HG02623 (cell line): ENCODE measurements at regions not wholly inside any gene's neighbourhood (a gene's known extent, or its start where the extent isn't known, plus 50 kb on each side); places are given as distances from the start of the nearest gene placed in this dataset.
"Not testable (repeated sequence)": the region's sequence is repeated elsewhere in the genome, so short reads cannot be mapped to it uniquely, and the experiment has no call there.

Experiments
- ATAC-seq: cut with Tn5 transposase; IDR thresholded peaks from one replicate; pipeline ENCODE4 v1.9.1; 2021; ENCODE audit warnings: moderate library complexity; ENCODE audit not compliant: unreplicated experiment

DNA sequence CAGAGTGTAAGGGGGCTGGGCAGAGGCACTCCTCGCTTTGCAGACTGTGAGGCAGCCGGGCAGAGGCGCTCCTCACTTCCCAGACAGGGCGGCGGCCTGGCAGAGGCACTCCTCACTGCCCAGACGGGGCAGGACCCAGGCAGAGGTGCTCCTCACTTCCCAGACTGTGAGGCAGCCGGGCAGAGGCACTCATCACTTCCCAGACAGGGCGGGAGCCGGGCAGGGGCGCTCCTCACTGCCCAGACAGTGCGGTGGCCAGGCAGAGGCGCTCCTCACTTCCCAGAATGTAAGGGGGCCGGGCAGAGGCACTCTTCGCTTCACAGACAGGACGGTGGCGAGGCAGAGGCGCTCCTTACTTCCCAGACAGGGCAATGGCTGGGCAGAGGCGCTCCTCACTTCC, 442.5 kb downstream of the SPATA31D1 start:
- no peak for ATAC-seq

DNA sequence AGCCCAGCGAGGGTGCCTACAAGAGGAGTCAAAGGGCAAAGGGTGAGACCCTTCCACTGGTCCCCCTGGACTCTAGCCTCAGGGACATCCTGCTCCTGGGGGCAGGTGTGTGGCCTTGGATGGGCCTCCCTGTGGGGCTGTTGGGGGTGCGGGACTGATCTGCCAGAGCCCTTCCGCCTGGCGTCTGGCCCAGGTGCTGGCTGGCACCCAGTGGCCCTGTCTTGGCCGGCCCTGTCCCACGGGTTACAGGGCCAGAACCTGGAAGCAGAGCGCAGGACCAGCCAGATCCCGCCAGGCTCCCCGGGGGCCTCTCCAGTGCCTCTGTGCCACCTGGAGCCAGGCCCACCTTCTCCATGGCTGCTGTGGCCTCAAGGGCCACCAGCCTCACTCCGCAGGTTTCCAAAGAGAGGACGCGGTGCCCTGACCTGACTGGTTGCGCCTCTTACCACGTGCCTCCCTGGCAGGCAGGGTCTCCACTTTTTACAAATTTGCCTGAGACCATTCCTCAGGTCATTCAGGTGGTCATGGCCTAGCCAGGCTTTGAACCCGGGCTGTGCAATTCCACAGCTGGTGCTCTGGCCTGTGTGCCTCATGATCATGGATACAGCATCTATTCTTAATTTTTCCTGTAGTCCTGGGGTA, 444.8 kb downstream of the SPATA31D1 start:
- not testable (repeated sequence) for ATAC-seq

DNA sequence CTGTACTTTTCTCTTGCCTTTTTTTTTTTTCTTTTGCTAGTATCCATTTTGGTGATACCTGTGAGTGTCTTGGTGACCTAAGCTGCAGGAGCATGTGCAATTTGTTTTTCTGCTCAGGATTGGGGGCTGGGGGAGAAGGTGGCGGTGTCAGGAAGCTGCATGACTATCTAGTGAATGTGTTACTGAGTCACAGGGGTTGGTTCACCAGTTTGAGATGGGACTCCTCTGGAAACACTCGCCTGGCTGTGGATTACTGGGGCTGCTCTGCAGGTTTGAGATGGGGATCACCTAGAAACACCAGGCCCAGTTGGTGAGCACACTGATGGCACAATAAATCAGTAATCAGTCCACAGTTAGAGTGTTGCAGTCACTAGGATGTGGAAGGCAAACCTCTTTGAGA, 447.9 kb downstream of the SPATA31D1 start:
- no peak for ATAC-seq

DNA sequence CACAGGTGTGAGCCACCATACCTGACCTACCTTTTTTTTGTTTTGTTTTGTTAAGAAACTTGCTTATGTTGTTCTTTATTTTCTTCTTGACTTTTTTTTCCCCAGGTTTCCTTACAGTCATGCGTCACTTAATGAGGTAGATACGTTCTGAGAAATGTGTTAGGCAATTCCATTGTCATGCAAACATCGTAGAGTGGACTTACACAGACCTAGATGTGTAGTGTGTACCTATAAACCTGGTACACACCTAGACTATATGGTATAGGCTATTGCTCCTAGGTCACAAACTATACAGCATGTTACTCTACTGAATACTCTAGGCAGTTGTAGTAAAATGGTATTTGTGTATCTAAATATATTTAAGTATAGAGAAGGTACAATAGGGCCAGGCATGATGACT, 448.6 kb downstream of the SPATA31D1 start:
- ATAC-seq, result not testable (repeated sequence)

DNA sequence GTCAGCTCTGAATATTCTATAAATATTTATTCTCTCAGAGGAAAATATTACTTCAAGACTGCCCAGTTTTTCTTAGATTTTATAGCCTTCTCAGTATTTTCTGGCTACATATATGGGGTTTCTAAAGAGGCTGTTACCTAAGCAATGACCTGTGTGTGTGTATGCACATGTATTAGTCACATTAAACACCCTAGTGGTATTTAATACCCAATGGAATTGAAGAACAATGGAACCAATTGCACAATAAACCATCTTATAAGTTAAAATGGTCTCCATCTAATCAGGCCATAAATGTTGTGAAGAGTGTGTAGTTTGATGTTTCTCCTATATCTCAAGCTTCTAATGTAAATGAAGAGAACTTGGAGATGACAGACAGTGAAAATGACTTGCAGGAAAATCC, 450.0 kb downstream of the SPATA31D1 start:
- ATAC-seq, result no peak

DNA sequence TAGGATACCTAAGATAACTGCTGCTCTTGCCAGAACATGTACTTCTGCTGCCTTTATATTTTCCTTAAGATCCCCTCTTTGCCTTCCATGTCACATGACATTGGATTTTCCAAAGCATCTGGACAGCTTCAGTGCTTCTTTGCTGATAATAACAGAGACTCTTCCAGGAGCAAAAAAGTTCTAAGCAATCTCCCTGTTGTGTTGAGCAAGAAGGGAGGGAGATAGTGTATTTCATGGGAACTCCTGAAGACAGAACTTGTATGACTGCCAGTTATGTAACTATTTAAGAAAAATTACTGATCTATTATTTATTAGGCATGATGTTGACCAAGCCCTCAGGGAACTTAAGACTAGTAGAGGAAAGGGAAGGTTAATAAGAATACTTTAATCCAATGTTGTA, 454.7 kb downstream of the SPATA31D1 start:
- ATAC-seq, result no peak

DNA sequence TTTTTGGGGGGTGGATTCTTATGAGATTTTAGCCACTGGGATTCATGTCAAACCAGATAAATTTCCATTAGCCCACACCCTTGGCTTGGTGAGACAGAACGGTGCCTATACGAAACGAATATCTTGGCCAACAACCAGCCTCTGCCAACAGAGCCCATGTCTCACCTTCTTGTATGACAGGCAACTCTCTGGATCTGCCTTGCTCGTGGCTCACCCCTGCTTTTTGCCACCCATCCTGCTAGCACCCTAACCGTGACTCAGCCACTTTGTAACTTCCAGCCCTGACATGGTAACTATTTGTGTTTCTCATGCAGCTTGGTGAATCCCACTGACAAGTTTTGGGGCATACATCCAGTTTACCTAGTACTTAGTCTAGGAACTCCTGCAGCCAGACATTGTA, 457.0 kb downstream of the SPATA31D1 start:
- no peak for ATAC-seq

DNA sequence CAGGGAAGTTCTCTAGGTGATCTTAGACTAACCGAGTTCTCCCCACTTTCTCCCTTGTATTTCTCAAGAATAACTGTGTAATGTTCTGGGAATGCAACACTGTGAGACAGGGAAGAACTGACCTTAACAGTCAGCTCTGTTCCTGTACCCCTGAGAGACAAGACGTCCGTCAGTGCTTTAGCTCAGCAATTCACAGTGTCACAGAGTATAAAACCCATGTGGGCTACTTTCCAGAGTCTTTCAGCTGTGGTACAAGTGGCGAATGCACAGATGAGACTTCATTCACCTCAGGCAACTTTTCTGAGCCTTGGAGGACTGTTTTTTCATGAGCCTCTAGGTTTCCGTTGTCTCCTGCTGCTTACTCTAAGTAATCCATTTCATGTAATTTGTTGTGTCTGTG, 458.8 kb downstream of the SPATA31D1 start:
- no peak for ATAC-seq

DNA sequence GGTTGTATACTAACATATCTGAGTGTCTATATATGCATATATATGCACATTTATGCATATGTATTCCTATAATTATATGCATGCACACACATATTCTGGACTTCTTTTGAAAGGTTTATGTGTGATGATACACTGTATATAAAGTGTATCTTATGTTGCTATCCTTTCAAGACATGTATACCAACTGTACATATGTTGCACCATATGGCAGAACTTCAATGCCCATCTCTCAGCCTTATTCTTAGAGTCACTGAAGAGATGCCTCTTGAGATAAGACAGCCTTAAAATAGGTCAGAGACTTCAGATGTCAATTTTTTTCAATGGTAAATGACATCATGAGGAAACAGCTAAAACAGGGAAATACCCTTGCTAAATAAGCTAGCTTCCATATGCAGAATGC, 461.4 kb downstream of the SPATA31D1 start:
- no peak for ATAC-seq

DNA sequence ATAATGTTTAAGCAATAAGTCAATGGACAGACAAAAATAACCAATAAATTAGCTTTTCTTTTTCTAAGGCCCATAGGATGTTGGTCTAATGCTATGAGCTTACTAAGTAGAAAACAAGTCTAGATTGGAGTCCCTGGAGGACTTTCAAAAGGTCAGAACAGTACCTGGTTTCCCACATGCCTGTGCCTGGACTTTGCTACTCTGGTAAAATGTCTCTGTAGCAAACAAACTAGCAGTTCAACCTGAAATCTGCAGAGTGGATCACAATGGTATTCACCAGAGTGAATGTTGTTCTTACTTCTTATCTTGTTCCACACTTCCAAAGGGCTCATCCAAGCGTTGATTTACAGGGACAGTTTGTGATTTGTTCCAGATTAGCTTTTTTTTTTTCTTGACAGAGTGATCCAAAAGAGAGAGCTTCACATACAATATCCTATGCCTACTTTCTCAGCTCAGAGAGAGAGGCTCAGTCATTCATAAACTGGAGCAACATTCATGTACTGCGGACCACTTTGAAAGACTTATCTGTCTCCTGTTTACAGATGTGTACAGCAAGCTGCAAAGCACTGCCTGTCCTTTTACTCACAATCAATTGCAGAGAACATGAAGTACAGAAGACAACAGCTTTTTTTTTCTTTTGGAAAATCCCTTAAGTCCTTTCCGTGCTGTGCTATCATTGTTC, 466.1 kb downstream of the SPATA31D1 start:
- no peak for ATAC-seq

DNA sequence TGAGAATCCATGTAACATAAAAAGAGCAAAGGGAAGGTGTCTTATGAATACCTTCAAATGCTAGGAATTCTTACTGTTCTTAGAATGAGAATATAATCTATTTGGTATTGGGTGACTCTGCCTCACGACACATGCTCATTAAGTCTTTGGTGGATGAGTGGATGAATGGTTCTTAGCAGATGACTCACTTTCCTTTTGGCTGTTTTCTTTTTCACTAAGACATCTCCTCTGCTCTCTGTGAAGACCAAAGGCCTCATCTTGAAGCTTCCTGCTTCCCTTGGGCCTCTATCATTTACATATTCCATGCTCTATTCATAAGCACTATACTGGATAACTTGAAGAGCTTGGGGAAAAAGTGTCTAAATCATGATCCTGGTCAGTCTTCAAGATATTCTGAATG, 468.1 kb downstream of the SPATA31D1 start:
- no peak for ATAC-seq

DNA sequence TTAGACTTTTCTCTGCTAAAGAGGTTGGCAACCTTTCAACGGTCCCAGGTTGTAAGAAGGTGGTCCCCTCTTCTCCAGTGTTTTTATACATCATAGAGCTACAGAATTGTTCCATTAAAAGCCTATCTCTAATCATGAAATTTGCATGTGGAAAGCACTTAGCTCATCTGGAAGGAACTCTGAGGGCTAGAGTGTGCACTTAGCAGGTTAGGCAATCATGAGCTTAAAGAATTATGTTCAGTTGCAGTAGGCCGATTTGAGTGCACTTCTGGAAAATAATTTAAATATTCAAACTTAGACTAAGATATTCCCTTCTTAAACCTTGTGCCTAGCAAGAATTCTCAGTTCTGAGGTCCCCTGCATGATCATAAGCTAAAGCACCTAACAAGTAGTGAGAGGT, 468.7 kb downstream of the SPATA31D1 start:
- ATAC-seq, result no peak

DNA sequence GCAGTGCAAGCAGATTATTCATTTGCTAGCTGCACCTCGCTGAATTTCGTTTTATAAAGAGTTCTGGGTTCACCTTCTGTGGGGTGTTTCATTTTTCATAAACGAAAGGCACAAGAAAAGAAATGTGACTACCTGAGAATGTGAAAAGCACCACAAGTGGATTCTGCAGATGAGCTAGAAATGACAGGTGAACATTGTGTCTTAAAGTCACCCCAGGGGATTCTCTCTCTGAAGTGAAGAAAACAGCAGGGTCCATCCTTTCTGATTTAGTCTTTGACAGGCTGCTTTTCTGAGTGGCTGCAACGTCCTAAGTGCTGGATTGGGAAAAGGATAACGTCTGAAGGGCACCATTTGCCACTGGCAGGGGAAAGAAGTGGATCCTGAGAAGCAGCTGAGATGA, 469.3 kb downstream of the SPATA31D1 start:
- no peak for ATAC-seq

DNA sequence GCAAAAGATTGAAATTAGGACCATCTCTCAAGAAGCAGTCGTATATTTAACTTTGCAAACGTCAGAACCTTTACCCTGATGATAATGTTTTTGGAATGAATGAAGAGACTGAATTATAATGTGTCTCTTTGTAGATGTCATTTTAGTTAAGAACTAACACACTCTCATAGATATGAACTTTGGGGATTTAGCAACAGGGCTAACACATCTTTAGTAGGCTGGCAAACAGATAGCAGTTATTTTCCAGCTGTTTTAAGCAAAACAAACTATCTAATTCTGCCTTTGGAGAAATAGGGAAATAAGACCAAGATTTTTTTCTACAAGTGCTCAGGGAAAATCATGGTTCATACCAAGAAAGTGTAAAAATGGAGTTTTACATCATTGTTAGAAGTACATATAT, 469.7 kb downstream of the SPATA31D1 start:
- ATAC-seq, result no peak

DNA sequence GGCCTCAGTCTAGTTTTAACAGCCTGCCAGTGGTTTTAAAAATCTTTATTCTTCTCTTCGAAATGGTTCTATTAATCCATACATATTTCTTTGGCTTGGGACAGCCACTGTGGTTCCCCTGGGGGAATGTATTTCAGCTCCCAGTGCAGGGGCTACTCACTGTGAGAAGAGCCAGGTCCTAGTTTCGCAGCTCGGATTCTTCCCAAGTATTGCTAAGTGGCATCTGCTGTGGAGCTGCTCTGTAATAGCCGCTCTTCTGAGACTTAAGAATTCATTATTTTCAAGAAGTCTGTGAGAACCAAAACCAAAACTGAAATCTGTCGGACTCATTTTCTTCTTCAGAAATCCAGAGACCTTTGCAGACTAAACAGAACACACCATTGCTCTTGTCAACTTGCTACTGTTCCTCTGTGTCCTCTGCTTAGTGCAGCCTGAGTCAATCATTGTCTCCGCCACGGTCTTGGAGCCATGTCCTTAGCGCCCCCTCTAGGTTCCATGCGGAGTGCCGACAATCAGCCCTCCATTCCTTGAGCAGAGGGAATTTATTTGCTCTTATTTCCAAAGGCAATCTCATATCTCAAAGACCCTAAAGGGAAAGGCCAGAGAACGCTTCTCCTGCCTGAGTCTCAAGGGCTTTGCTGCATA, 478.2 kb downstream of the SPATA31D1 start:
- no peak for ATAC-seq

DNA sequence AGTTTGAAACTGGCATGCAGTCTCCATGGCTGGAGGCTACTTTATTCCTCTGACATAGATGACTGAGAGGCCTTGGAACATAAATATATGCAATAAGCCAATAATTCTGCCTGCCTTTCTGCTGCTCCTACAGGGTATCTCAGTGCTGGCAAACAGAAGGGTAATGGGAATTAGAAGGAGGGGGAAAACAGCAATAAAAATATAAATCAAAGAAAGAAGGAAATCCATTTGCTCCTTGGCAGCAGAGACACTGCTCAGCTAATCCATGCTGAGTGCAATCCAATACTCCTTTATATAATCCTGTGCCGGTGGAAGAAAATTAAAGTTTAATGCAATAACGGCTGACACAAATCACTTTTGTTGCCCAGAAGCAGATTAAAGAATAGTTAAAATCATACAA, 478.9 kb downstream of the SPATA31D1 start:
- no peak for ATAC-seq

DNA sequence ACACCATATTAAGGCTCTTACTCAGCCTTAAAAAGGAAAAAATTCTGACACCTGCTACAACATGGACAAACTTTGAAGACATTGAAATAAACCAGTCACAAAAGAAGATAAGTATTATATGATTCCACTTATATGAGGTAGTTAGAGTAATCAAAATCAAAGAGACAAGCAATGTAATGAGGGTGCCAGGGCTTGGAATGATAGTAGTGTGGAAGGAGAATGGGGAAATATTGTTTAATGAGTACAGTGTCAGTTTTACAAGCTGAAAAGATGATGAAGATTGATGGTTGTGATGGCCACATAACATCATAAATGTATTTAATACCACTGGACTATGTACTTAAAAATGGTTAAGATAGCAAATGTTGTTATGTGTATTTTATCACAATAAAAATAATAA, 485.7 kb downstream of the SPATA31D1 start:
- no peak for ATAC-seq

DNA sequence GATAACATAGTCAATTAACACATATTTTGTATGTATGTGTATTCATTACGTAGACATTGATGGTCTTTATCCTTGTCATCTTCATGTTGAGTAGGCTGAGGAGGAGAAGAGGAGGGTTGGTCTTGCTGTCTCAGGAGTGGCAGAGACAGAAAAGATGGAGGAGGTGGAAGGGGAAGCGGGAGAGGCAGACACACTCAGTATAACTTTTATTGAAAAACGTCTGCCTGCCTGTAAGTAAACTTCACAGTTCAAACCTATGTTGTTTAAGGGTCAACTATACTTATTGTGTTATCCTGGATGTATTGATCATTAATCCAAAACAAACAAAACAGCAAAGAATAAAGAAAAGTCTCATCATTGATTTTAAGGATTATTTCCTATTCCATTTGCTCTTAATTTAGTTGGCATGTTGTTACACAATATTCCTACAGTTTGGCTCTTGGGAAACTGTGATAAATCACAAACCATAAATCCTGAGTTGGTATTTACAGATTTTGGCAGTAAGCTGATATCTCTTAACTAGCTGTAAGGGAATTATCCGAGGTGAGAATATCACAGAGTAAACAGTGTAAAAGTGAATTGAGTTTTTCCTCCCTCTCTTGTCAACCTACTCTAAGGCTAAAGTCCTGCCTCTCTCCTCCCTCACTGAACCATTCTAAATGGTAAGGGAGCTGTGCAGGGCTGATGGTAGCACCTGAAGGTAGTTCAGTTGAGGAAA, 487.2 kb downstream of the SPATA31D1 start:
- no peak for ATAC-seq

DNA sequence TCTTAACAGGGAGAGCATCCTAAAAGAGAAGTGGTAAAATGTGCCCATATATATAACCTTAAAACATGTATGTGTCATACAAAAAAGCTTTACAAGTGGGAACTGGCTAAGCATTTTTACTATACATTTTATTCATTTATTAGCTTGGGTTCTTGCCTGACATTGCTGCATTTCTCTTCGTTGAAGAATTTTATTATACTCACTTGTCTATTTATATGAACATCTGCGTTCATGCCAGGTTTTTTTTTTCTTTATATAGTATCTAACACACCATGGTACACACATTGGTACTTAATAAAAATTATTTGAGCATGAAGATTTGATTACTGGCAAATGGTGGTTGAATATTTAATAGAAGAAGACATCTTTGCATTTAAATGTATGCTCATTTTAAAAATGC, 492.3 kb downstream of the SPATA31D1 start:
- ATAC-seq, result no peak

DNA sequence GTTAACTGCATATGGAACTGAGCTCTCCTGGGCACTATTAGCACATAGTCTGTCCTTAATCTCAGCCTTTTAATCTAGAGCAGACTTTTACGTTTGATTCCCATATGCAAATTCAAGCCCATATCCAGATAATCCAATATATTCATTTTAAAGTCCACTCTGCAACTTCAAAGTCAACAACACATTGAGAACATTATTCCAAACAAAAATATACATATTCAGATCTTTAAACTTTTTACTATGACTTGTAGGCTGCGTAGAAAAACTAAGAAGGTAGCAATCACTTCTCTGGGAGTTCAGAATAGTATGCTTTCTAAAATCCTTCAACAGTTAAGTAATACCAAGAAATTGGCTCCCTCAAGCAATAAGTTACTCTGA, 499.4 kb downstream of the SPATA31D1 start:
- no peak for ATAC-seq

DNA sequence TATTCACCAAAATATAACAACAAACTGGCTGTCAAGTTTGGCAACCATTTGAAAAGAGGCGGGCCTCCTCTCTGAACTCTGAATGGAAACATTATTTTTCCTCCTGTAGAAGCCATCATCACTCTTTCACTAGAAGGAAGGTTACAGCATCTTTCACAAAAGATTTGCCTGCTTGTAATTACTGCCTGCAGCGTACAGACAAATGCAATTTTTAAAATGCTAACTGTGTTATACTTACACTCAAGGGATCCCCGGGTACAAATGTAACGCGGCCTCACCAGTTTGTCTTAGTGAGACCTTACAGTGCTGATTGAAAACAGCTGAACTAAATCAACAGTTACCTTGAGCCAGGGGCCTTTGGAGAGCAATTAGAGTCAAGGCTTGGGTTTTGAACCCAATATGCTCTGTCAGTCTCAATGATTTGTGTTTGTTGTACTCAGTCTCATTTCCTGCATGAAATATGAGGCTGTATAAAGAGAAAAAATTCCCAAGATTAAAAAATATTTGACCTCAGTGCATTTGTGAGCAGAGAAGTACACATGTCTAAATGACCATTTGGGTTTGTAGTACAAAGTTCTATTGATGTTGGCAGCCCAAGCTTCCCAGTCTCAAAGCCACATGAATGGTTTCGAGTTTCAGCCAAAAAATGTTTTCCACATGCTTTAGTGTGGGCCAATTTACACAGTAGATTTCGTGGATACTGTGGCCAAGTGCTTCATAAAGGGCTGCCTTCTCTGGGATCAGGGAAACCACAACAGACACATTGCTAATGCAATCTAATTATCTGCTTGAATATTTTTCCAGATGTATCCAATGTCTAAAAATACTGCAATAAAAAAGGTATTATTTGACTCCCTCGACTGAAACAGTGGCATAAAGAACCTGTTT, 500.0 kb downstream of the SPATA31D1 start:
- ATAC-seq, result no peak
